ENCODE measurements at regions not wholly inside any gene's neighbourhood (a gene's known extent, or its start where the extent isn't known, plus 50 kb on each side); places are given as distances from the start of the nearest gene placed in this dataset.

DNA sequence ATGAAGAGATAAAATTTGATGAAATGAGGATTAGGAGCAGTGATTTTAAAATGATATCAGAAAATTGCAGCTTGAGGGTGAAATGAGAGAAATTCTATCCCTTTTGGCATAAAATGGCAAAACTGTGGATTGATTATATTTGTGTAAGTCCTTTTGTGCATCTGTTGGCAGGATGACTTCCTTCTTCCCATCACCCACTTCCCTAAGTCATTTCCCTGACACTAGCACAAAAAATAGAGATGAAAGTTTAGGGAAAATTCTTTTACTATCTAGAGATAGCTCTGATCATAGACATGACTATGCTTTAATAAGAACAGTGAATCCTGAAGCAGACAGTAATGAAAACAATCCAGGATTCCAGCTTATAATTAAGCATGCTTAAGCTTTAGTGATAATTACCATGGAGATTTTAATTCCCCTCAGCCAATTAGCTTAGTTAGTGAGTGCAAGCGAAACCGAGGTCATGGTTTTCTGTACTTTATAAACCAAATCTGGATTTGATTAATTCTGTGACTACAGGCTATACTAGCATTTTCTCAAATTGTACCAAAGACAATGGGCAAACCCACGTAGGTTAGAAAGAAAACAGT is 163.6 kb upstream of the TARS1 start:
- TF ChIP-seq, protein P1, sequence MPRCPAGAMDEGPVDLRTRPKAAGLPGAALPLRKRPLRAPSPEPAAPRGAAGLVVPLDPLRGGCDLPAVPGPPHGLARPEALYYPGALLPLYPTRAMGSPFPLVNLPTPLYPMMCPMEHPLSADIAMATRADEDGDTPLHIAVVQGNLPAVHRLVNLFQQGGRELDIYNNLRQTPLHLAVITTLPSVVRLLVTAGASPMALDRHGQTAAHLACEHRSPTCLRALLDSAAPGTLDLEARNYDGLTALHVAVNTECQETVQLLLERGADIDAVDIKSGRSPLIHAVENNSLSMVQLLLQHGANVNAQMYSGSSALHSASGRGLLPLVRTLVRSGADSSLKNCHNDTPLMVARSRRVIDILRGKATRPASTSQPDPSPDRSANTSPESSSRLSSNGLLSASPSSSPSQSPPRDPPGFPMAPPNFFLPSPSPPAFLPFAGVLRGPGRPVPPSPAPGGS (IDR thresholded peaks at IDR 0.05), result no peak
- TF ChIP-seq CHD2 (IDR thresholded peaks at IDR 0.05; ENCODE audit: low read length, partially characterized antibody) (no peak), RAD21 (conservative IDR thresholded peaks at IDR 0.05 in 1 of 2, IDR thresholded peaks at IDR 0.05 in 1 of 2) (no peak), EP300 (IDR thresholded peaks at IDR 0.05) (no peak), HDAC2 (IDR thresholded peaks at IDR 0.05) (no peak), EHMT2 (IDR thresholded peaks at IDR 0.05; ENCODE audit: low read depth) (no peak), RNF2 (IDR thresholded peaks at IDR 0.05; ENCODE audit: borderline replicate concordance, low read depth) (no peak), POLR2A (IDR thresholded peaks at IDR 0.05; ENCODE audit: low read length) (no peak), MYC (IDR thresholded peaks at IDR 0.05; ENCODE audit: borderline replicate concordance, low read length) (no peak)
- TF ChIP-seq, protein P2, sequence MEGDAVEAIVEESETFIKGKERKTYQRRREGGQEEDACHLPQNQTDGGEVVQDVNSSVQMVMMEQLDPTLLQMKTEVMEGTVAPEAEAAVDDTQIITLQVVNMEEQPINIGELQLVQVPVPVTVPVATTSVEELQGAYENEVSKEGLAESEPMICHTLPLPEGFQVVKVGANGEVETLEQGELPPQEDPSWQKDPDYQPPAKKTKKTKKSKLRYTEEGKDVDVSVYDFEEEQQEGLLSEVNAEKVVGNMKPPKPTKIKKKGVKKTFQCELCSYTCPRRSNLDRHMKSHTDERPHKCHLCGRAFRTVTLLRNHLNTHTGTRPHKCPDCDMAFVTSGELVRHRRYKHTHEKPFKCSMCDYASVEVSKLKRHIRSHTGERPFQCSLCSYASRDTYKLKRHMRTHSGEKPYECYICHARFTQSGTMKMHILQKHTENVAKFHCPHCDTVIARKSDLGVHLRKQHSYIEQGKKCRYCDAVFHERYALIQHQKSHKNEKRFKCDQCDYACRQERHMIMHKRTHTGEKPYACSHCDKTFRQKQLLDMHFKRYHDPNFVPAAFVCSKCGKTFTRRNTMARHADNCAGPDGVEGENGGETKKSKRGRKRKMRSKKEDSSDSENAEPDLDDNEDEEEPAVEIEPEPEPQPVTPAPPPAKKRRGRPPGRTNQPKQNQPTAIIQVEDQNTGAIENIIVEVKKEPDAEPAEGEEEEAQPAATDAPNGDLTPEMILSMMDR (IDR thresholded peaks at IDR 0.05), result no peak
- TF ChIP-seq, protein P3, sequence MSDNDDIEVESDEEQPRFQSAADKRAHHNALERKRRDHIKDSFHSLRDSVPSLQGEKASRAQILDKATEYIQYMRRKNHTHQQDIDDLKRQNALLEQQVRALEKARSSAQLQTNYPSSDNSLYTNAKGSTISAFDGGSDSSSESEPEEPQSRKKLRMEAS (IDR thresholded peaks at IDR 0.05), result no peak
- TF ChIP-seq, protein P4, sequence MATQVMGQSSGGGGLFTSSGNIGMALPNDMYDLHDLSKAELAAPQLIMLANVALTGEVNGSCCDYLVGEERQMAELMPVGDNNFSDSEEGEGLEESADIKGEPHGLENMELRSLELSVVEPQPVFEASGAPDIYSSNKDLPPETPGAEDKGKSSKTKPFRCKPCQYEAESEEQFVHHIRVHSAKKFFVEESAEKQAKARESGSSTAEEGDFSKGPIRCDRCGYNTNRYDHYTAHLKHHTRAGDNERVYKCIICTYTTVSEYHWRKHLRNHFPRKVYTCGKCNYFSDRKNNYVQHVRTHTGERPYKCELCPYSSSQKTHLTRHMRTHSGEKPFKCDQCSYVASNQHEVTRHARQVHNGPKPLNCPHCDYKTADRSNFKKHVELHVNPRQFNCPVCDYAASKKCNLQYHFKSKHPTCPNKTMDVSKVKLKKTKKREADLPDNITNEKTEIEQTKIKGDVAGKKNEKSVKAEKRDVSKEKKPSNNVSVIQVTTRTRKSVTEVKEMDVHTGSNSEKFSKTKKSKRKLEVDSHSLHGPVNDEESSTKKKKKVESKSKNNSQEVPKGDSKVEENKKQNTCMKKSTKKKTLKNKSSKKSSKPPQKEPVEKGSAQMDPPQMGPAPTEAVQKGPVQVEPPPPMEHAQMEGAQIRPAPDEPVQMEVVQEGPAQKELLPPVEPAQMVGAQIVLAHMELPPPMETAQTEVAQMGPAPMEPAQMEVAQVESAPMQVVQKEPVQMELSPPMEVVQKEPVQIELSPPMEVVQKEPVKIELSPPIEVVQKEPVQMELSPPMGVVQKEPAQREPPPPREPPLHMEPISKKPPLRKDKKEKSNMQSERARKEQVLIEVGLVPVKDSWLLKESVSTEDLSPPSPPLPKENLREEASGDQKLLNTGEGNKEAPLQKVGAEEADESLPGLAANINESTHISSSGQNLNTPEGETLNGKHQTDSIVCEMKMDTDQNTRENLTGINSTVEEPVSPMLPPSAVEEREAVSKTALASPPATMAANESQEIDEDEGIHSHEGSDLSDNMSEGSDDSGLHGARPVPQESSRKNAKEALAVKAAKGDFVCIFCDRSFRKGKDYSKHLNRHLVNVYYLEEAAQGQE (IDR thresholded peaks at IDR 0.05), result no peak

Data from A549 (cell line).